ENCODE measurements at regions not wholly inside any gene's neighbourhood (a gene's known extent, or its start where the extent isn't known, plus 50 kb on each side); places are given as distances from the start of the nearest gene placed in this dataset.

DNA sequence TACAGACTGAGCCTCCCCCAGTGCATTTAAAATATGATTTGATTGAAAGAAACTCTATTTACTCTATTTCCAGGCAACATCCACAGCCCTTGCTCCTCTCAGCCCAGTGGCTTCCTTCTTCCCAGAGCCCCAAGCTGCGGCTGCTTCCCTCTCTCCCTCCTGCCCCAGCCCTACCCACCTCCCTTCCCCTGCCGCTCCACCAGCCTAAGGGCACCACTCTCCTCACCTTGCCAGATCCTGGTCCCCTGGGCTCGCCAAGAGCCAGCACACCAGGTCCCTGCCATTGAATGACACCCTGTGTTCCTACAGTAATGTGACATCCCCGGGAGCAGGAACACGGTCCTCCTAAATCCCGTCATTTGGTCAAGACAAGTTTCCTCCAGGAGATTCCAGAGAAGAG, 236.0 kb downstream of the RBFOX3 start:
- TF ChIP-seq, protein P1, sequence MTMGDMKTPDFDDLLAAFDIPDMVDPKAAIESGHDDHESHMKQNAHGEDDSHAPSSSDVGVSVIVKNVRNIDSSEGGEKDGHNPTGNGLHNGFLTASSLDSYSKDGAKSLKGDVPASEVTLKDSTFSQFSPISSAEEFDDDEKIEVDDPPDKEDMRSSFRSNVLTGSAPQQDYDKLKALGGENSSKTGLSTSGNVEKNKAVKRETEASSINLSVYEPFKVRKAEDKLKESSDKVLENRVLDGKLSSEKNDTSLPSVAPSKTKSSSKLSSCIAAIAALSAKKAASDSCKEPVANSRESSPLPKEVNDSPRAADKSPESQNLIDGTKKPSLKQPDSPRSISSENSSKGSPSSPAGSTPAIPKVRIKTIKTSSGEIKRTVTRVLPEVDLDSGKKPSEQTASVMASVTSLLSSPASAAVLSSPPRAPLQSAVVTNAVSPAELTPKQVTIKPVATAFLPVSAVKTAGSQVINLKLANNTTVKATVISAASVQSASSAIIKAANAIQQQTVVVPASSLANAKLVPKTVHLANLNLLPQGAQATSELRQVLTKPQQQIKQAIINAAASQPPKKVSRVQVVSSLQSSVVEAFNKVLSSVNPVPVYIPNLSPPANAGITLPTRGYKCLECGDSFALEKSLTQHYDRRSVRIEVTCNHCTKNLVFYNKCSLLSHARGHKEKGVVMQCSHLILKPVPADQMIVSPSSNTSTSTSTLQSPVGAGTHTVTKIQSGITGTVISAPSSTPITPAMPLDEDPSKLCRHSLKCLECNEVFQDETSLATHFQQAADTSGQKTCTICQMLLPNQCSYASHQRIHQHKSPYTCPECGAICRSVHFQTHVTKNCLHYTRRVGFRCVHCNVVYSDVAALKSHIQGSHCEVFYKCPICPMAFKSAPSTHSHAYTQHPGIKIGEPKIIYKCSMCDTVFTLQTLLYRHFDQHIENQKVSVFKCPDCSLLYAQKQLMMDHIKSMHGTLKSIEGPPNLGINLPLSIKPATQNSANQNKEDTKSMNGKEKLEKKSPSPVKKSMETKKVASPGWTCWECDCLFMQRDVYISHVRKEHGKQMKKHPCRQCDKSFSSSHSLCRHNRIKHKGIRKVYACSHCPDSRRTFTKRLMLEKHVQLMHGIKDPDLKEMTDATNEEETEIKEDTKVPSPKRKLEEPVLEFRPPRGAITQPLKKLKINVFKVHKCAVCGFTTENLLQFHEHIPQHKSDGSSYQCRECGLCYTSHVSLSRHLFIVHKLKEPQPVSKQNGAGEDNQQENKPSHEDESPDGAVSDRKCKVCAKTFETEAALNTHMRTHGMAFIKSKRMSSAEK (CRISPR knock-in tag; IDR thresholded peaks at IDR 0.05; ENCODE audit: borderline replicate concordance), result no peak
- TF ChIP-seq NR2C2 (CRISPR knock-in tag; IDR thresholded peaks at IDR 0.05), result no peak
- TF ChIP-seq, protein P2, sequence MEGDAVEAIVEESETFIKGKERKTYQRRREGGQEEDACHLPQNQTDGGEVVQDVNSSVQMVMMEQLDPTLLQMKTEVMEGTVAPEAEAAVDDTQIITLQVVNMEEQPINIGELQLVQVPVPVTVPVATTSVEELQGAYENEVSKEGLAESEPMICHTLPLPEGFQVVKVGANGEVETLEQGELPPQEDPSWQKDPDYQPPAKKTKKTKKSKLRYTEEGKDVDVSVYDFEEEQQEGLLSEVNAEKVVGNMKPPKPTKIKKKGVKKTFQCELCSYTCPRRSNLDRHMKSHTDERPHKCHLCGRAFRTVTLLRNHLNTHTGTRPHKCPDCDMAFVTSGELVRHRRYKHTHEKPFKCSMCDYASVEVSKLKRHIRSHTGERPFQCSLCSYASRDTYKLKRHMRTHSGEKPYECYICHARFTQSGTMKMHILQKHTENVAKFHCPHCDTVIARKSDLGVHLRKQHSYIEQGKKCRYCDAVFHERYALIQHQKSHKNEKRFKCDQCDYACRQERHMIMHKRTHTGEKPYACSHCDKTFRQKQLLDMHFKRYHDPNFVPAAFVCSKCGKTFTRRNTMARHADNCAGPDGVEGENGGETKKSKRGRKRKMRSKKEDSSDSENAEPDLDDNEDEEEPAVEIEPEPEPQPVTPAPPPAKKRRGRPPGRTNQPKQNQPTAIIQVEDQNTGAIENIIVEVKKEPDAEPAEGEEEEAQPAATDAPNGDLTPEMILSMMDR (IDR thresholded peaks at IDR 0.05), result no peak
- TF ChIP-seq, protein P3, sequence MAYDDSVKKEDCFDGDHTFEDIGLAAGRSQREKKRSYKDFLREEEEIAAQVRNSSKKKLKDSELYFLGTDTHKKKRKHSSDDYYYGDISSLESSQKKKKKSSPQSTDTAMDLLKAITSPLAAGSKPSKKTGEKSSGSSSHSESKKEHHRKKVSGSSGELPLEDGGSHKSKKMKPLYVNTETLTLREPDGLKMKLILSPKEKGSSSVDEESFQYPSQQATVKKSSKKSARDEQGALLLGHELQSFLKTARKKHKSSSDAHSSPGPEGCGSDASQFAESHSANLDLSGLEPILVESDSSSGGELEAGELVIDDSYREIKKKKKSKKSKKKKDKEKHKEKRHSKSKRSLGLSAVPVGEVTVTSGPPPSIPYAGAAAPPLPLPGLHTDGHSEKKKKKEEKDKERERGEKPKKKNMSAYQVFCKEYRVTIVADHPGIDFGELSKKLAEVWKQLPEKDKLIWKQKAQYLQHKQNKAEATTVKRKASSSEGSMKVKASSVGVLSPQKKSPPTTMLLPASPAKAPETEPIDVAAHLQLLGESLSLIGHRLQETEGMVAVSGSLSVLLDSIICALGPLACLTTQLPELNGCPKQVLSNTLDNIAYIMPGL (CRISPR knock-in tag; IDR thresholded peaks at IDR 0.05), result no peak
- TF ChIP-seq, protein P4, sequence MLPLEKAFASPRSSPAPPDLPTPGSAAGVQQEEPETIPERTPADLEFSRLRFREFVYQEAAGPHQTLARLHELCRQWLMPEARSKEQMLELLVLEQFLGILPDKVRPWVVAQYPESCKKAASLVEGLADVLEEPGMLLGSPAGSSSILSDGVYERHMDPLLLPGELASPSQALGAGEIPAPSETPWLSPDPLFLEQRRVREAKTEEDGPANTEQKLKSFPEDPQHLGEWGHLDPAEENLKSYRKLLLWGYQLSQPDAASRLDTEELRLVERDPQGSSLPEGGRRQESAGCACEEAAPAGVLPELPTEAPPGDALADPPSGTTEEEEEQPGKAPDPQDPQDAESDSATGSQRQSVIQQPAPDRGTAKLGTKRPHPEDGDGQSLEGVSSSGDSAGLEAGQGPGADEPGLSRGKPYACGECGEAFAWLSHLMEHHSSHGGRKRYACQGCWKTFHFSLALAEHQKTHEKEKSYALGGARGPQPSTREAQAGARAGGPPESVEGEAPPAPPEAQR (CRISPR knock-in tag; IDR thresholded peaks at IDR 0.05), result no peak
- no peak for TF ChIP-seq ZNF263 (CRISPR knock-in tag; IDR thresholded peaks at IDR 0.05; ENCODE audit: low read depth)
- no peak for TF ChIP-seq NR1H2 (CRISPR knock-in tag; IDR thresholded peaks at IDR 0.05)

All from WTC11 (cell line).